Loucy (cell line): ENCODE measurements at regions not wholly inside any gene's neighbourhood (a gene's known extent, or its start where the extent isn't known, plus 50 kb on each side); places are given as distances from the start of the nearest gene placed in this dataset.

Source experiments
- CTCF ChIP-seq: fragments of 200-600 bp; sonication (generic); conservative IDR thresholded peaks from 2 replicates; pipeline ENCODE4 v1.5.1; 2014; ENCODE audit warnings: mild to moderate bottlenecking, antibody characterized with exemption, low read length
- EZH2phosphoT487 ChIP-seq: fragments of 200-600 bp; IDR thresholded peaks from 2 replicates; pipeline ENCODE4 v1.6.1; 2018; ENCODE audit warnings: antibody characterized with exemption, mild to moderate bottlenecking, moderate library complexity, borderline replicate concordance

GRCh38 chr4:123980736-123981300 lies 584.2 kb downstream of the SPRY1 start:
- no peak for TF ChIP-seq CTCF
- TF ChIP-seq EZH2phosphoT487, result no peak
